CD4-positive, alpha-beta memory T cell (primary cell): ENCODE measurements at regions not wholly inside any gene's neighbourhood (a gene's known extent, or its start where the extent isn't known, plus 50 kb on each side); places are given as distances from the start of the nearest gene placed in this dataset.
A peak's percentile ranks its signal among the peaks of the same experiment; 100 is the strongest.
"Not testable (repeated sequence)": the region's sequence is repeated elsewhere in the genome, so short reads cannot be mapped to it uniquely, and the experiment has no call there.

ENCODE experiments used
- CTCF ChIA-PET: fragments of 350-600 bp; sonication (Branson Sonifier 250); formaldehyde crosslinking; loops from one replicate; lab custom pipeline; 2021; ENCODE audit warnings: inconsistent platforms; ENCODE audit not compliant: partially characterized antibody; lab: Charles Lee
- POLR2A ChIA-PET: fragments of 350-600 bp; sonication (Branson Sonifier 250); formaldehyde crosslinking; loops from one replicate; lab custom pipeline; 2021; ENCODE audit not compliant: partially characterized antibody; lab: Charles Lee
- DNase-seq, 5 donors: peaks; one replicate each; pipeline versions ENCODE4 v3.0.0 to v3.0.0-alpha.2; 2020 to 2022; ENCODE audit warnings: mixed read lengths in 1 of 5
- H3K27ac ChIP-seq: one replicate; pipeline ENCODE4 v1.7.0; 2013; ENCODE audit warnings: low read depth, low read length
- H3K27me3 ChIP-seq: 2 replicates; pipeline ENCODE4 v1.7.0; 2013; ENCODE audit warnings: mild to moderate bottlenecking, low read length, moderate library complexity; ENCODE audit not compliant: insufficient read depth
- H3K36me3 ChIP-seq: 2 replicates; pipeline ENCODE4 v1.7.0; 2013; ENCODE audit warnings: mild to moderate bottlenecking, low read length, moderate library complexity; ENCODE audit not compliant: insufficient read depth
- H3K4me1 ChIP-seq: 2 replicates; pipeline ENCODE4 v1.7.0; 2013; ENCODE audit warnings: mild to moderate bottlenecking, low read length, moderate library complexity; ENCODE audit not compliant: insufficient read depth
- H3K4me3 ChIP-seq, 2 donors: one replicate each; pipeline ENCODE4 v1.7.0; 2013; ENCODE audit warnings: low read length in 2 of 2, mild to moderate bottlenecking in 1 of 2
- H3K9me3 ChIP-seq, 2 donors: one replicate each; pipeline ENCODE4 v1.7.0; 2013; ENCODE audit warnings: low read length in 2 of 2, control low read depth in 1 of 2; ENCODE audit not compliant: control insufficient read depth in 1 of 2
- H3K27ac Mint-ChIP-seq, 7 donors: one replicate each; pipeline ENCODE4 v1.8.0; 2020 to 2021; ENCODE audit warnings: mixed read lengths in 7 of 7, mild to moderate bottlenecking in 6 of 7, inconsistent platforms in 3 of 7, moderate library complexity in 3 of 7
- H3K27me3 Mint-ChIP-seq, 2 donors: one replicate each; pipeline ENCODE4 v1.8.0; 2020 to 2021; ENCODE audit warnings: mixed read lengths in 2 of 2
- H3K36me3 Mint-ChIP-seq, 2 donors: one replicate each; pipeline ENCODE4 v1.8.0; 2020 to 2021; ENCODE audit warnings: mixed read lengths in 2 of 2, inconsistent platforms in 1 of 2, mild to moderate bottlenecking in 1 of 2
- H3K4me1 Mint-ChIP-seq, 4 donors: one replicate each; pipeline ENCODE4 v1.8.0; 2020 to 2021; ENCODE audit warnings: mixed read lengths in 4 of 4, mild to moderate bottlenecking in 1 of 4
- H3K4me3 Mint-ChIP-seq, 8 donors: one replicate each; pipeline ENCODE4 v1.8.0; 2020 to 2021; ENCODE audit warnings: mixed read lengths in 8 of 8, mild to moderate bottlenecking in 7 of 8, moderate library complexity in 6 of 8, inconsistent platforms in 3 of 8
- H3K9me3 Mint-ChIP-seq, 8 donors: one replicate each; pipeline ENCODE4 v1.8.0; 2020 to 2021; ENCODE audit warnings: mixed read lengths in 8 of 8, mild to moderate bottlenecking in 5 of 8, inconsistent platforms in 3 of 8, moderate library complexity in 1 of 8
- intact Hi-C: fragments of 100-400 bp; cut with micrococcal nuclease; formaldehyde crosslinking; loops from one replicate; pipeline ENCODE4 v1.15.1; 2023

GRCh38 chr11:34823639-34824038, 92.5 kb downstream of the APIP start:
- ChIA-PET POLR2A (no interaction called here), CTCF (no interaction called here)
- peaks cover 0 to 6% (median 1%) of the 10 kb centered on the region in 8 donors for H3K9me3 Mint-ChIP-seq
- no peak for DNase-seq
- intact Hi-C loops = no loop called here
- Histone ChIP-seq H3K36me3 (no peaks in the 10 kb centered on the region), H3K27ac (no peak overlapping the region), H3K27me3 (no peaks in the 10 kb centered on the region), H3K9me3 (no peaks in the 10 kb centered on the region), H3K4me1 (peaks cover 9% of the 10 kb centered on the region), H3K4me3 (no peak overlapping the region)
- H3K4me1 Mint-ChIP-seq = peaks cover 0 to 11% (median 10%) of the 10 kb centered on the region in 4 donors
- no peak overlapping the region for H3K27ac Mint-ChIP-seq
- H3K36me3 Mint-ChIP-seq = no peaks in the 10 kb centered on the region
- peaks cover 2 to 9% of the 10 kb centered on the region in 2 donors for H3K27me3 Mint-ChIP-seq
- H3K4me3 Mint-ChIP-seq = no peak overlapping the region

DNA sequence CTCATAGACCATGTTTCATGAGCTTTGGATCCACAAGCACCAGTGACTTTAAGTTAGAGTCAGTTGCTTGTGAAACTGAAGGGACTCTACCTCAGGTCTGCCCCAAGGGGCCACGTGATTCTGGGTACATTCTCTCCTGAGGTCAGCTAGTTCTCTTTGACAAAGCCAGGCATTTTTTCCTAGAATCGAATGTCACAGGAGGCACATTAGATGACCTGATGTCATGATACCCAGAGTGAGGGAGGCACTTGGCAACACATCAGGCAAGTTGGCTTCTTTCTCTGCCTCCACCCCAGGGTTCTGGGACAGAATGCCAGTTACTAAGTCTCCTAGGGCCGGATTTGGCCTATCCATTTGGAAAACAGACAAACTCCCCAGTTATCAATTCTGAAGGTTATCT, 93.0 kb downstream of the APIP start:
- CTCF ChIA-PET = no interaction called here
- no peak overlapping the region for H3K4me3 Mint-ChIP-seq
- POLR2A ChIA-PET = no interaction called here

DNA sequence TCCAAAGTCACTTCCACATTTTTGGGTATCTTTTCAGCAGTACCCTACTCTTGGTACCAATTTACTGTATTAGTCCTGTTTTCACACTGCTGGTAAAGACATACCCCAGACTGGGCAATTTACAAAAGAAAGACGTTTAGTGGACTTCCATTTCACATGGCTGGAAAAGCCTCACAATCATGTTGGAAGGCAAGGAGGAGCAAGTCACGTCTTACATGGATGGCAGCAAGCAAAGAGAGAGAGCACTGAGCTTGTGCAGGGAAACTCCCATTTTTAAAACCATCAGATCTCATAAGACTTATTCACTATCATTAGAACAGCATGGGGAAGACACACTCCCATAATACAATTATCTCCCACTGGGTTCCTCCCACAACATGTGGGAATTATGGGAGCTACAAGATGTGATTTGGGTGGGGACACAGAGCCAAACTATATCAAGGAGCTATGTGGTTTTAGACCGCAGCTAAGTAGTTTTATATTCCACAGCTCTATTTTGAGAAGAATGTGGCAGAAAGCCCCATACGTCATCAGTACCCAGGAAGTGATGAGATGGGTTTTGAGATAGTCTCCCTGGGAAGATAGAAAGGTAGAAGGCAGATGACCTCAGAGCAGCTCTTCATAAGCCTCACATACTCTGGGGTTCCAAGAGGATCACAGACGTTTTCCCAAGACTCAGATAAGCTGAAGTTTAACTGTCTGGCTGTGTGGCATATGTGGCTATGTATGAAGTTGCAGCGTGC, 96.3 kb downstream of the APIP start:
- Histone ChIP-seq H3K9me3 (no peaks in the 10 kb centered on the region), H3K36me3 (no peaks in the 10 kb centered on the region), H3K27me3 (no peaks in the 10 kb centered on the region), H3K4me1 (peaks cover 9% of the 10 kb centered on the region), H3K27ac (no peak overlapping the region), H3K4me3 (no peak overlapping the region)
- Mint-ChIP-seq H3K27ac (peak overlapping the region in 1 of 7 donors; percentile 39), H3K27me3 (peaks cover 2 to 17% of the 10 kb centered on the region in 2 donors), H3K9me3 (peaks cover 0 to 14% (median 6%) of the 10 kb centered on the region in 8 donors), H3K4me3 (peak overlapping the region in 1 of 8 donors; percentile 27), H3K36me3 (peaks cover 0 to 3% of the 10 kb centered on the region in 2 donors), H3K4me1 (peaks cover 0 to 11% (median 10%) of the 10 kb centered on the region in 4 donors)
- CTCF ChIA-PET = no interaction called here
- POLR2A ChIA-PET = no interaction called here
- peak in 4 of 5 donors; percentile 10 to 52 (median 26) for DNase-seq
- intact Hi-C loops = no loop called here

More for the DNA sequence above, 93.0 kb downstream of the APIP start:
- Mint-ChIP-seq H3K27me3 (peaks cover 2 to 9% of the 10 kb centered on the region in 2 donors), H3K9me3 (peaks cover 0 to 6% (median 1%) of the 10 kb centered on the region in 8 donors), H3K36me3 (no peaks in the 10 kb centered on the region), H3K27ac (no peak overlapping the region), H3K4me1 (peaks cover 0 to 11% (median 10%) of the 10 kb centered on the region in 4 donors)
- H3K36me3 ChIP-seq = no peaks in the 10 kb centered on the region
- no peaks in the 10 kb centered on the region for H3K27me3 ChIP-seq
- peaks cover 9% of the 10 kb centered on the region for H3K4me1 ChIP-seq
- intact Hi-C loops = no loop called here
- H3K9me3 ChIP-seq = no peaks in the 10 kb centered on the region
- DNase-seq = no peak
- no peak overlapping the region for H3K4me3 ChIP-seq
- H3K27ac ChIP-seq = no peak overlapping the region

GRCh38 chr11:34817812-34818211, 98.4 kb downstream of the APIP start:
- H3K36me3 Mint-ChIP-seq, H3K9me3 ChIP-seq, H3K36me3 ChIP-seq, DNase-seq, H3K4me3 ChIP-seq, H3K27ac Mint-ChIP-seq, intact Hi-C loops, H3K27ac ChIP-seq, POLR2A ChIA-PET, H3K27me3 ChIP-seq, H3K4me1 ChIP-seq, H3K4me3 Mint-ChIP-seq, CTCF ChIA-PET: not testable (repeated sequence)
- Mint-ChIP-seq H3K27me3 (peaks cover 5 to 16% of the 10 kb centered on the region in 2 donors), H3K9me3 (peaks cover 0 to 23% (median 16%) of the 10 kb centered on the region in 8 donors), H3K4me1 (peaks cover 0 to 11% (median 10%) of the 10 kb centered on the region in 4 donors)

- POLR2A ChIA-PET = no interaction called here
- H3K4me1 ChIP-seq = peaks cover 9% of the 10 kb centered on the region
- H3K27me3 Mint-ChIP-seq = peaks cover 5 to 15% of the 10 kb centered on the region in 2 donors
- peaks cover 4 to 34% (median 25%) of the 10 kb centered on the region in 8 donors for H3K9me3 Mint-ChIP-seq
- H3K4me3 ChIP-seq = no peak overlapping the region
- H3K36me3 Mint-ChIP-seq = peaks cover 2 to 10% of the 10 kb centered on the region in 2 donors
- no peak overlapping the region for H3K27ac Mint-ChIP-seq
- intact Hi-C loops = no loop called here
- peaks cover 0 to 11% (median 10%) of the 10 kb centered on the region in 4 donors for H3K4me1 Mint-ChIP-seq
- CTCF ChIA-PET = no interaction called here
- DNase-seq = no peak
- H3K27ac ChIP-seq = no peak overlapping the region
- no peak overlapping the region for H3K4me3 Mint-ChIP-seq
- H3K9me3 ChIP-seq = no peaks in the 10 kb centered on the region
- H3K36me3 ChIP-seq = no peaks in the 10 kb centered on the region
- no peaks in the 10 kb centered on the region for H3K27me3 ChIP-seq
Measured at GRCh38 chr11:34816698-34817213, 99.4 kb downstream of the APIP start.

DNA sequence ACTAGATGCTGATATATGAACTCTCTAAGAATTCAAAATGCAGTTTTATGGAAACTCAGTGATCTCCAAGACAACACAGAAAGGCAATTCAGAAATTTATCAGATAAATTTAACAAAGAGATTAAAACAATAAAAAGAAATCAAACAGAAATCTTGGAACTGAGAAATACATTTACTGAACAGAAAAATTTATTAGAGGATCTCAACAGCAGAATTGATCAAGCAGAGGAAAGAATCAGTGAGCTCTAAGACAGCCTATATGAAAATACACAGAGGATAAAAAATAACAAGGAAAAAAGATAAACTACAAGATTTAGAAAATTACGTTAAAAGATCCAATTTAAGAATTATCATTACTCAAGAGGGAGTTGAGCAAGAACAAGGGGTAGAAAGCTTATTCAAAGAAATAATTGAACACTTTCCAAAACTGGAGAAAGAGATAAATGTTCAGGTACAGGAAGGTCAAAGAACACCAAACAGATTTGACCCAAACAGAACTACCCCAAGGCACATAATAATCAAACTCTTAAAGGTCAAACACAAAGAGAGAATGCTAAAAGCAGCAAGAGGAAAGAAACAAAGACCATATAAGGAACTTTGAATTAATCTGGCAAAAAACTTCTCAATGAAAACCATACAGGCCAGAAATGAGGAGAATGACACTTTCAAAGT, 103.1 kb downstream of the APIP start:
- Histone ChIP-seq H3K9me3 (peaks cover 0 to 6% of the 10 kb centered on the region in 2 donors), H3K4me3 (no peak overlapping the region), H3K36me3 (no peaks in the 10 kb centered on the region), H3K4me1 (no peaks in the 10 kb centered on the region), H3K27ac (no peak overlapping the region), H3K27me3 (no peaks in the 10 kb centered on the region)
- H3K9me3 Mint-ChIP-seq = peaks cover 4 to 59% (median 43%) of the 10 kb centered on the region in 8 donors
- intact Hi-C loops = no loop called here
- peaks cover 2 to 10% of the 10 kb centered on the region in 2 donors for H3K36me3 Mint-ChIP-seq
- peaks cover 0 to 10% (median under 1%) of the 10 kb centered on the region in 4 donors for H3K4me1 Mint-ChIP-seq
- DNase-seq = no peak
- ChIA-PET CTCF (no interaction called here), POLR2A (no interaction called here)
- no peak overlapping the region for H3K4me3 Mint-ChIP-seq
- H3K27ac Mint-ChIP-seq = no peak overlapping the region
- peaks cover 5 to 20% of the 10 kb centered on the region in 2 donors for H3K27me3 Mint-ChIP-seq

- peaks cover 2 to 12% of the 10 kb centered on the region in 2 donors for H3K36me3 Mint-ChIP-seq
- H3K27ac Mint-ChIP-seq = no peak overlapping the region
- POLR2A ChIA-PET = no interaction called here
- peaks cover 0 to 6% of the 10 kb centered on the region in 2 donors for H3K9me3 ChIP-seq
- H3K27me3 ChIP-seq = no peaks in the 10 kb centered on the region
- no peak overlapping the region for H3K4me3 ChIP-seq
- no peaks in the 10 kb centered on the region for H3K36me3 ChIP-seq
- H3K4me3 Mint-ChIP-seq = no peak overlapping the region
- CTCF ChIA-PET = no interaction called here
- H3K27me3 Mint-ChIP-seq = peaks cover 6 to 23% of the 10 kb centered on the region in 2 donors
- H3K9me3 Mint-ChIP-seq = peaks cover 4 to 56% (median 41%) of the 10 kb centered on the region in 8 donors
- H3K4me1 ChIP-seq = no peaks in the 10 kb centered on the region
- H3K4me1 Mint-ChIP-seq = peaks cover 0 to 10% (median under 1%) of the 10 kb centered on the region in 4 donors
- intact Hi-C loops = no loop called here
- no peak overlapping the region for H3K27ac ChIP-seq
- no peak for DNase-seq
Measured at GRCh38 chr11:34811858-34812257, 104.3 kb downstream of the APIP start.
